CD14-positive monocyte (primary cell): ENCODE measurements at regions not wholly inside any gene's neighbourhood (a gene's known extent, or its start where the extent isn't known, plus 50 kb on each side); places are given as distances from the start of the nearest gene placed in this dataset.

Experiments
- DNase-seq, 3 donors: peaks; one replicate each; pipeline ENCODE4 v3.0.0-alpha.2; 2011 to 2022
- H2AFZ ChIP-seq: 2 replicates; pipeline ENCODE4 v1.6.0; 2012; ENCODE audit warnings: mild to moderate bottlenecking, low read depth, low read length, inconsistent platforms; ENCODE audit not compliant: insufficient read depth, poor library complexity, severe bottlenecking
- H3K27ac ChIP-seq, 2 donors: 1 replicate in 1 of 2; 2 replicates in 1 of 2; pipeline ENCODE4 v1.5.1; 2012 to 2013; ENCODE audit warnings: low read length in 2 of 2, control low read depth in 1 of 2, inconsistent platforms in 1 of 2, low read depth in 1 of 2, mild to moderate bottlenecking in 1 of 2
- H3K27me3 ChIP-seq, 2 donors: one replicate each; pipeline versions ENCODE4 v1.6.0 to v1.6.1; 2011 to 2013; ENCODE audit warnings: low read length in 2 of 2; ENCODE audit not compliant: control insufficient read depth in 2 of 2, insufficient read depth in 2 of 2
- H3K36me3 ChIP-seq, 2 donors: replicated peaks in 1 of 2; 1 replicate in 1 of 2; 2 replicates in 1 of 2; pipeline versions ENCODE4 v1.5.1 to v1.6.1; 2012 to 2013; ENCODE audit warnings: low read length in 2 of 2, control low read depth in 1 of 2, inconsistent platforms in 1 of 2, mild to moderate bottlenecking in 1 of 2; ENCODE audit not compliant: insufficient read depth in 2 of 2, control insufficient read depth in 1 of 2
- H3K4me1 ChIP-seq, 2 donors: 1 replicate in 1 of 2; 2 replicates in 1 of 2; pipeline versions ENCODE4 v1.5.1 to v1.6.1; 2012 to 2013; ENCODE audit warnings: low read length in 2 of 2, control low read depth in 1 of 2, inconsistent platforms in 1 of 2, mild to moderate bottlenecking in 1 of 2, moderate library complexity in 1 of 2; ENCODE audit not compliant: insufficient read depth in 2 of 2, control insufficient read depth in 1 of 2
- H3K4me2 ChIP-seq: replicated peaks from 2 replicates; pipeline ENCODE3; 2012; ENCODE audit warnings: low read length, moderate library complexity, mild to moderate bottlenecking; ENCODE audit not compliant: poor library complexity, severe bottlenecking; ENCODE audit errors: extremely low read depth
- H3K4me3 ChIP-seq, 3 experiments: fragments of 200-600 bp in 1 of 3; sonication (generic) in 1 of 3; replicated peaks in 1 of 3; 1 replicate in 2 of 3; 2 replicates in 1 of 3; pipeline ENCODE4 v1.5.1; 2011 to 2013; ENCODE audit warnings: low read length in 3 of 3, mild to moderate bottlenecking in 3 of 3, control low read depth in 2 of 3, low read depth in 2 of 3, inconsistent platforms in 1 of 3, moderate library complexity in 1 of 3
- H3K79me2 ChIP-seq: 2 replicates; pipeline ENCODE4 v1.6.0; 2012; ENCODE audit warnings: mild to moderate bottlenecking, control low read depth, inconsistent platforms, low read length, moderate library complexity; ENCODE audit not compliant: insufficient read depth
- H3K9ac ChIP-seq: 2 replicates; pipeline ENCODE4 v1.6.0; 2017; ENCODE audit warnings: low read length, mild to moderate bottlenecking; ENCODE audit not compliant: insufficient read depth, poor library complexity, severe bottlenecking
- H3K9me3 ChIP-seq, 2 donors: replicated peaks in 1 of 2; 1 replicate in 1 of 2; 2 replicates in 1 of 2; pipeline versions ENCODE4 v1.5.1 to v1.6.1; 2012 to 2013; ENCODE audit warnings: low read length in 2 of 2, control low read depth in 1 of 2; ENCODE audit not compliant: control insufficient read depth in 1 of 2, insufficient read depth in 1 of 2
- H4K20me1 ChIP-seq: 2 replicates; pipeline ENCODE4 v1.6.0; 2012; ENCODE audit warnings: mild to moderate bottlenecking, low read length, control low read depth, moderate library complexity; ENCODE audit not compliant: insufficient read depth
- H3K27ac Mint-ChIP-seq, 7 donors: one replicate each; pipeline ENCODE4 v1.8.0; 2020; ENCODE audit warnings: mild to moderate bottlenecking in 7 of 7, mixed read lengths in 7 of 7, moderate library complexity in 6 of 7, inconsistent platforms in 2 of 7
- H3K27me3 Mint-ChIP-seq, 3 donors: one replicate each; pipeline ENCODE4 v1.8.0; 2021 to 2022; ENCODE audit warnings: low read depth in 3 of 3, mild to moderate bottlenecking in 3 of 3, mixed read lengths in 3 of 3, moderate library complexity in 3 of 3, inconsistent platforms in 1 of 3
- H3K36me3 Mint-ChIP-seq, 2 donors: one replicate each; pipeline ENCODE4 v1.8.0; 2020; ENCODE audit warnings: mixed read lengths in 2 of 2, inconsistent platforms in 1 of 2, mild to moderate bottlenecking in 1 of 2
- H3K4me1 Mint-ChIP-seq: one replicate; pipeline ENCODE4 v1.8.0; 2020; ENCODE audit warnings: mild to moderate bottlenecking, mixed read lengths
- H3K4me3 Mint-ChIP-seq, 2 donors: one replicate each; pipeline ENCODE4 v1.8.0; 2020; ENCODE audit warnings: mild to moderate bottlenecking in 2 of 2, mixed read lengths in 2 of 2, moderate library complexity in 1 of 2
- H3K9me3 Mint-ChIP-seq, 7 donors: one replicate each; pipeline ENCODE4 v1.8.0; 2020 to 2022; ENCODE audit warnings: mixed read lengths in 7 of 7, mild to moderate bottlenecking in 6 of 7, moderate library complexity in 6 of 7, inconsistent platforms in 2 of 7
- CTCF ChIP-seq: fragments of 200-600 bp; IDR thresholded peaks from one replicate; pipeline ENCODE4 v1.8.0; 2022; ENCODE audit warnings: antibody characterized with exemption, mild to moderate bottlenecking
- WGBS: methylation state at CpG from one replicate; pipeline ENCODE4 v1.1.5; 2013; ENCODE audit warnings: missing lambda C conversion rate; ENCODE audit not compliant: insufficient coverage; 5-methylcytosine and 5-hydroxymethylcytosine counted together
- intact Hi-C, 2 donors: fragments of 100-400 bp; cut with micrococcal nuclease; formaldehyde crosslinking; loops; one replicate each; pipeline versions ENCODE4 v1.15.0 to v1.15.1; 2023

DNA sequence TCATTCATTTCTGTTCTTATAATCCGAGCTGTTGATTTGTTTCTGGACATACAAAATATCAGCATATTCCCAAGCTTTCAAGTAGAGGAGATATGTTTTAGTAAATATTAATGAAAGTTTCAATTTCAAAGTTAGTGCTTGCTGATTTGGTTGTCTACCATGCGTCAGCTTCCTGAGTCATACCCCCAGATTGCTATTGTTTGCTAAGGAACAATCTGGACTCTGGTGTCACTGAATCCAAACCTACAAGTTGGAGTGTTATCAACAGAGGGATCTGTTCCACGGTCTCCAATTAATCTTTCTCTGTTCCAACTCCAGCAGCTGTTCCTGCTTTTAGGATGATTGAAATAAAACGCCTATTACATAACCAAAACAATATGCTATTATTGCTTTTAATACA lies 96.1 kb upstream of the FAM9A start:
- Histone ChIP-seq H3K27me3 (no peaks in the 10 kb centered on the region), H3K9ac (no peak overlapping the region), H3K9me3 (peaks cover 0 to 15% of the 10 kb centered on the region in 2 donors), H2AFZ (no peak overlapping the region), H4K20me1 (no peaks in the 10 kb centered on the region), H3K79me2 (no peaks in the 10 kb centered on the region), H3K4me3 (no peak overlapping the region), H3K4me2 (no peak overlapping the region), H3K27ac (no peak overlapping the region), H3K36me3 (no peaks in the 10 kb centered on the region), H3K4me1 (no peaks in the 10 kb centered on the region)
- H3K27me3 Mint-ChIP-seq = peaks cover 0 to 19% (median 7%) of the 10 kb centered on the region in 3 donors
- no peak for DNase-seq
- no CpG with 5 or more reads among the region's 4 CpGs for WGBS
- no peak for TF ChIP-seq CTCF
- H3K9me3 Mint-ChIP-seq = peaks cover 0 to 7% (median 4%) of the 10 kb centered on the region in 7 donors
- no peaks in the 10 kb centered on the region for H3K4me1 Mint-ChIP-seq
- no peaks in the 10 kb centered on the region for H3K36me3 Mint-ChIP-seq
- intact Hi-C loops = no loop called here
- no peak overlapping the region for H3K27ac Mint-ChIP-seq
- no peak overlapping the region for H3K4me3 Mint-ChIP-seq

GRCh38 chrX:8890794-8891193 lies 89.6 kb upstream of the FAM9A start:
- Mint-ChIP-seq H3K27me3 (peaks cover 2 to 7% (median 3%) of the 10 kb centered on the region in 3 donors), H3K9me3 (peaks cover 0 to 10% (median 6%) of the 10 kb centered on the region in 7 donors), H3K27ac (no peak overlapping the region), H3K36me3 (no peaks in the 10 kb centered on the region), H3K4me3 (no peak overlapping the region), H3K4me1 (no peaks in the 10 kb centered on the region)
- intact Hi-C loops = no loop called here
- peaks cover 4 to 15% of the 10 kb centered on the region in 2 donors for H3K9me3 ChIP-seq
- H3K4me2 ChIP-seq = no peak overlapping the region
- WGBS = 100% methylated on average over 1 of the region's 1 CpG
- H3K4me3 ChIP-seq = no peak overlapping the region
- TF ChIP-seq CTCF = no peak
- DNase-seq = no peak
- no peak overlapping the region for H3K9ac ChIP-seq
- H4K20me1 ChIP-seq = no peaks in the 10 kb centered on the region
- no peaks in the 10 kb centered on the region for H3K36me3 ChIP-seq
- no peak overlapping the region for H2AFZ ChIP-seq
- peaks cover 0 to 5% of the 10 kb centered on the region in 2 donors for H3K27me3 ChIP-seq
- no peaks in the 10 kb centered on the region for H3K79me2 ChIP-seq
- no peak overlapping the region for H3K27ac ChIP-seq
- no peaks in the 10 kb centered on the region for H3K4me1 ChIP-seq
